Ovary (tissue), 7 donors: ENCODE measurements at regions not wholly inside any gene's neighbourhood (a gene's known extent, or its start where the extent isn't known, plus 50 kb on each side); places are given as distances from the start of the nearest gene placed in this dataset.
"Not testable (repeated sequence)": the region's sequence is repeated elsewhere in the genome, so short reads cannot be mapped to it uniquely, and the experiment has no call there.

Source experiments
- DNase-seq, 5 donors: peaks; one replicate each; pipeline ENCODE4 v3.0.0-alpha.2; 2019 to 2020
- H3K27ac ChIP-seq, 2 donors: fragments of 200-600 bp; one replicate each; pipeline versions ENCODE4 v1.5.1 to v1.8.0; 2019 to 2022
- H3K27me3 ChIP-seq: fragments of 200-600 bp; one replicate; pipeline ENCODE4 v1.8.0; 2022
- H3K36me3 ChIP-seq: fragments of 200-600 bp; sonication (generic); one replicate; pipeline ENCODE4 v1.5.1; 2019
- H3K4me1 ChIP-seq: one replicate; pipeline ENCODE4 v1.8.1; 2013; ENCODE audit warnings: mild to moderate bottlenecking, moderate library complexity; ENCODE audit not compliant: insufficient read depth
- H3K4me3 ChIP-seq: fragments of 200-600 bp; sonication (generic); one replicate; pipeline ENCODE4 v1.5.1; 2017
- H3K9me3 ChIP-seq, 2 donors: fragments of 200-600 bp in 1 of 2; sonication (generic) in 1 of 2; one replicate each; pipeline versions ENCODE4 v1.5.1 to v1.8.1; 2013 to 2019; ENCODE audit warnings: mild to moderate bottlenecking in 1 of 2, moderate library complexity in 1 of 2
- EP300 ChIP-seq: sonication (generic); formaldehyde crosslinking; IDR thresholded peaks from one replicate; pipeline ENCODE4 v1.6.1; 2017; ENCODE audit warnings: antibody characterized with exemption
- POLR2A ChIP-seq: fragments of 450-650 bp; IDR thresholded peaks from one replicate; pipeline ENCODE4 v1.6.1; 2017; ENCODE audit warnings: antibody characterized with exemption, mild to moderate bottlenecking, moderate library complexity
- WGBS, 3 donors: extraction: QIAGEN DNeasy Blood & Tissue Kit in 1 of 3; methylation state at CpG; one replicate each; pipeline versions ENCODE4 v1.1.5 to v1.1.7; 2013 to 2017; 5-methylcytosine and 5-hydroxymethylcytosine counted together
- intact Hi-C, 4 donors: fragments of 100-400 bp; cut with DNase I; formaldehyde crosslinking; loops; one replicate each; pipeline versions ENCODE4 v1.11.0 to v1.15.1; 2022 to 2023
- TF ChIP-seq, protein P1 (sequence below), 3 donors: fragments of 450-650 bp in 2 of 3; fragments of 200-600 bp in 1 of 3; IDR thresholded peaks; one replicate each; pipeline versions ENCODE4 v1.5.1 to v1.8.0; 2016 to 2022; ENCODE audit warnings: antibody characterized with exemption in 3 of 3, mild to moderate bottlenecking in 1 of 3
- donor health status: DM: no; HTN: no; CAD: no; lungs with moderate emphysema.
- donor health status: DM: no; HTN: no; CAD: no.
- donor health status: Bipolar disorder and iron deficiency.
- donor health status: DM: no; HTN: no; CAD: no.
- donor health status: DM: yes; HTN: yes; CAD: no.

DNA sequence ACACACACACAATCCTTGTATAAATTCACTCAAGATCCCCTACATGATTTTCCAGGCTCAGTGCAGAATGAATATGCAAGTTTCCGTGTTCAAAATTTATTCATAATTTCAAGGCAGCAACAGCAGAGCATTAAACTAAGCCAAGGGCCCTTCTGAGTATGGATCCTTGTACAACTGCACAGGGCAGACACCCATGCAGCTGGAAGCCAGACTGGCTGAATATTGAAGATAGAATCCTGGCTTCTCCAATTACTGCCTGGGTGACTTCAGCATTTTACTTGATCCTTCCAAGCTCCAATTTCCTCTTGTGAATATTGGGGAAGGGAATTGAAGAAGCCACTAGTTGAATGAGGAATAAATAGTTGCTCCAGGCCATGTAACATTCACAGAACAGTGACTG, 267.9 kb upstream of the REG3G start:
- intact Hi-C loops: no loop called here
- no peak for DNase-seq
- Histone ChIP-seq H3K27ac (no peak overlapping the region), H3K36me3 (no peaks in the 10 kb centered on the region), H3K27me3 (peaks cover 3% of the 10 kb centered on the region), H3K4me3 (no peak overlapping the region), H3K4me1 (no peaks in the 10 kb centered on the region), H3K9me3 (peaks cover 0 to 5% of the 10 kb centered on the region in 2 donors)
- TF ChIP-seq, protein P1, sequence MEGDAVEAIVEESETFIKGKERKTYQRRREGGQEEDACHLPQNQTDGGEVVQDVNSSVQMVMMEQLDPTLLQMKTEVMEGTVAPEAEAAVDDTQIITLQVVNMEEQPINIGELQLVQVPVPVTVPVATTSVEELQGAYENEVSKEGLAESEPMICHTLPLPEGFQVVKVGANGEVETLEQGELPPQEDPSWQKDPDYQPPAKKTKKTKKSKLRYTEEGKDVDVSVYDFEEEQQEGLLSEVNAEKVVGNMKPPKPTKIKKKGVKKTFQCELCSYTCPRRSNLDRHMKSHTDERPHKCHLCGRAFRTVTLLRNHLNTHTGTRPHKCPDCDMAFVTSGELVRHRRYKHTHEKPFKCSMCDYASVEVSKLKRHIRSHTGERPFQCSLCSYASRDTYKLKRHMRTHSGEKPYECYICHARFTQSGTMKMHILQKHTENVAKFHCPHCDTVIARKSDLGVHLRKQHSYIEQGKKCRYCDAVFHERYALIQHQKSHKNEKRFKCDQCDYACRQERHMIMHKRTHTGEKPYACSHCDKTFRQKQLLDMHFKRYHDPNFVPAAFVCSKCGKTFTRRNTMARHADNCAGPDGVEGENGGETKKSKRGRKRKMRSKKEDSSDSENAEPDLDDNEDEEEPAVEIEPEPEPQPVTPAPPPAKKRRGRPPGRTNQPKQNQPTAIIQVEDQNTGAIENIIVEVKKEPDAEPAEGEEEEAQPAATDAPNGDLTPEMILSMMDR (IDR thresholded peaks at IDR 0.05): no peak
- TF ChIP-seq POLR2A (no peak), EP300 (no peak)
- WGBS, 3 donors: 84 to 97% (median 84%) methylated on average over 1 of the region's 1 CpG

DNA sequence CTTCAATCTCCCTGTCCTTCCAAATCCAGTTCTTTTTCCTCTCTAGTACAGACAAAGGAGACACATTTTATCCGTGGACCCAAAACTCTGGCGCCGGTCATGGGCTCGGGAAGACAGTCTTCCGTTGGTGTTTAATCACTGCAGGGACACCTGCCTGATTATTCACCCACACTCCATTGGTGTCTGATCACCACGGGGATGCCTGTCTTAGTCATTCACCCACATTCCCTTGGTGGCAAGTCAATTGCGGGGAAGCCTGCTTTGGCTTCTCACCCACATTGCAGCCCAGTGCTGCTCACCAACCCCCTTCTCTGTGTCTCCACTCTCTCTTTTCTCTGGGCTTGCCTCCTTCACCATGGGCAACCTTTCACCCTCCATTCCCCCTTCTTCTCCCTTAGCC, 266.7 kb upstream of the REG3G start:
- DNase-seq, H3K4me3 ChIP-seq, intact Hi-C loops, H3K36me3 ChIP-seq, H3K9me3 ChIP-seq, H3K27me3 ChIP-seq, H3K4me1 ChIP-seq, H3K27ac ChIP-seq: not testable (repeated sequence)
- 92 to 93% (median 92%) methylated on average over 7 of the region's 7 CpGs for WGBS, 3 donors

DNA sequence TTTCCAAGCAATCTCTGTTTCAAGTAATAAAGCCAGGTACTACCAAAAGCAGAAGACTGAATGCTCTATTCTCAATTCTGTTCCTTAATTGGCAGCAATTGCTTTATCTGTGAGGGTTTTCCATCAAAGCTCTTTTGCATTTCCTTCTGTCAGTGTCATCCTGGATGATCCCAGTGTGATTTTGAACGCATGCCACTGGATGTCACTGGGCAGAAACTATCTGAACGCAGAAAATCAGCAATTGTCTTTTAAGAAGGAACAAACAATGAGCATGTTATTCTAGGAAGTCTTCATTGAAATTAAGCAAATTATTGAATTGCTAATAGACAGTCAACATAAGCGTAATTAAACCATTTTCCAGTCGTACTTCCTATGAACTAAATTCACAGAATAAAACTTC, 259.0 kb upstream of the REG3G start:
- H3K36me3 ChIP-seq: no peaks in the 10 kb centered on the region
- H3K4me1 ChIP-seq: no peaks in the 10 kb centered on the region
- intact Hi-C loops: no loop called here
- no peak for DNase-seq
- H3K4me3 ChIP-seq: no peak overlapping the region
- H3K9me3 ChIP-seq: peaks cover 0 to under 1% of the 10 kb centered on the region in 2 donors
- 82 to 86% (median 84%) methylated on average over 4 of the region's 4 CpGs for WGBS, 3 donors
- no peak overlapping the region for H3K27ac ChIP-seq
- H3K27me3 ChIP-seq: no peaks in the 10 kb centered on the region
- TF ChIP-seq EP300 (no peak), POLR2A (no peak)
- TF ChIP-seq, protein P1 (IDR thresholded peaks at IDR 0.05): no peak

DNA sequence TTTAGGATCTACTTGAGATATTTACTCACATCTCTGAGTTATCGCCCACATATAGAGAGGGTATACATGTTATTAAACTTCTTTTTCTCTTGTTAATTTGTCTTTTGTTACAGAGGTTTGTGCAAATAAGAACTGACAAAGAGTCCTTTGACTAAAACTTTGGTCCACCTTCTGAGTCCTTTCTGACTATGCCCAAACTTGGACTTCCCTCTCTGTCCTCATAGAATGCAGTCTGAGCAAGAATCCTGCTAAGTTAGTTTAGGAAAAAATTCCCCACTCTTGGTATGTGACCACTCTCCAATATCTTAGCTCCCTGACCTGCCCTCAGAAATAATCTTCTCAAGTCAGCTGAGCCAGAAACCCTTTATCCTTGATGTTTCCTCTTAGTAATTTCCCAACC, 257.5 kb upstream of the REG3G start:
- no peak for TF ChIP-seq POLR2A
- TF ChIP-seq, protein P1 (IDR thresholded peaks at IDR 0.05): no peak
- TF ChIP-seq EP300: no peak
- WGBS, 3 donors: 80 to 83% (median 82%) methylated on average over 1 of the region's 1 CpG
- Histone ChIP-seq H3K9me3 (no peaks in the 10 kb centered on the region), H3K27ac (no peak overlapping the region), H3K27me3 (no peaks in the 10 kb centered on the region), H3K4me1 (no peaks in the 10 kb centered on the region), H3K4me3 (no peak overlapping the region), H3K36me3 (no peaks in the 10 kb centered on the region)
- intact Hi-C loops: no loop called here
- DNase-seq: no peak

DNA sequence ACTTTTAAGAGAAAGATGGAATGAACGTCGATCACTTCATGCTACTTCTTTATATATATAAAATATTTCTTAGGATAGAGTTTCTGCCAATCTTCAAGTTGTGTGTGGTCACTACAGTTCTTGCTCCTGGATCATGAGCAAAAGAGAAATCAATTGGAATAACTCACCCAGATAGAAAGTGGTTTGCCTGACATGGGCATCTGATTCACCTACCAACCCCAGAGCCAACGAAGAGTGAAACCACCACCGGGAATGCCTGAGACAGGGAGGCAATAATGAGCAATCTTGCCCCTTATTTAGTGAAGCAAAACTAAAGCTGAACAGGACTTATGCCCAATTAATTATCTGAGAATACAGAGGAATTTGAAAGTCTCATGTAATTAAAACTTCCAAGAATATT, 250.2 kb upstream of the REG3G start:
- Histone ChIP-seq H3K27ac (no peak overlapping the region), H3K9me3 (no peaks in the 10 kb centered on the region), H3K4me3 (no peak overlapping the region), H3K36me3 (no peaks in the 10 kb centered on the region), H3K27me3 (no peaks in the 10 kb centered on the region), H3K4me1 (no peaks in the 10 kb centered on the region)
- 90 to 94% (median 93%) methylated on average over 4 of the region's 4 CpGs for WGBS, 3 donors
- intact Hi-C loops: no loop called here
- TF ChIP-seq EP300 (no peak), POLR2A (no peak)
- TF ChIP-seq, protein P1 (IDR thresholded peaks at IDR 0.05): no peak
- DNase-seq: no peak
